ENCODE measurements at regions not wholly inside any gene's neighbourhood (a gene's known extent, or its start where the extent isn't known, plus 50 kb on each side); places are given as distances from the start of the nearest gene placed in this dataset.

DNA sequence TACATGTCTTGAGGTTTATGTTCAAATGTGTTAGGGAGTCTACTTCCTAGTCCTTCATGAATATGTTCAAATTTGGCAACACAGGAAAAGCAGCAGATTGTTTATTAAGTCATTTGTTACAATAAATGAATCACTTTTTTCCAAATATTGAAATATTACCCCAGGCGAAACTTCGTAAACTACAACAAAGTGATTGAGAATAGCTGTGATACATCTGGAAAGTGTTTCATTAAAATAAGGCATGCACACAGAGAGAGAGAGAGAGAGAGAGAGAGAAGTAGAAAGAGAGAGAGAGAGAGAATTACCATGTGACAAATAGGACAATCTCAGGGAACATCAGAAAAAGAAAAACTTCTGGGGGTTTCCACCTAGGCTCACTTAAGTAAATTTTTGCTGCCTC, 363.1 kb upstream of the PTCHD4 start:
- TF ChIP-seq, protein P1, sequence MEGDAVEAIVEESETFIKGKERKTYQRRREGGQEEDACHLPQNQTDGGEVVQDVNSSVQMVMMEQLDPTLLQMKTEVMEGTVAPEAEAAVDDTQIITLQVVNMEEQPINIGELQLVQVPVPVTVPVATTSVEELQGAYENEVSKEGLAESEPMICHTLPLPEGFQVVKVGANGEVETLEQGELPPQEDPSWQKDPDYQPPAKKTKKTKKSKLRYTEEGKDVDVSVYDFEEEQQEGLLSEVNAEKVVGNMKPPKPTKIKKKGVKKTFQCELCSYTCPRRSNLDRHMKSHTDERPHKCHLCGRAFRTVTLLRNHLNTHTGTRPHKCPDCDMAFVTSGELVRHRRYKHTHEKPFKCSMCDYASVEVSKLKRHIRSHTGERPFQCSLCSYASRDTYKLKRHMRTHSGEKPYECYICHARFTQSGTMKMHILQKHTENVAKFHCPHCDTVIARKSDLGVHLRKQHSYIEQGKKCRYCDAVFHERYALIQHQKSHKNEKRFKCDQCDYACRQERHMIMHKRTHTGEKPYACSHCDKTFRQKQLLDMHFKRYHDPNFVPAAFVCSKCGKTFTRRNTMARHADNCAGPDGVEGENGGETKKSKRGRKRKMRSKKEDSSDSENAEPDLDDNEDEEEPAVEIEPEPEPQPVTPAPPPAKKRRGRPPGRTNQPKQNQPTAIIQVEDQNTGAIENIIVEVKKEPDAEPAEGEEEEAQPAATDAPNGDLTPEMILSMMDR (conservative IDR thresholded peaks at IDR 0.05), result no peak
- no peak for TF ChIP-seq EZH2 (IDR thresholded peaks at IDR 0.05; ENCODE audit: low read depth)

Data from PC-9 (cell line).